NCI-H526 treated with DMSO at 0.1 percent for 48 hours (cell line): ENCODE measurements at regions not wholly inside any gene's neighbourhood (a gene's known extent, or its start where the extent isn't known, plus 50 kb on each side); places are given as distances from the start of the nearest gene placed in this dataset.

Experiments
- DNase-seq: peaks from one replicate; lab custom pipeline; 2025; lab: John Stamatoyannopoulos, UW

DNA sequence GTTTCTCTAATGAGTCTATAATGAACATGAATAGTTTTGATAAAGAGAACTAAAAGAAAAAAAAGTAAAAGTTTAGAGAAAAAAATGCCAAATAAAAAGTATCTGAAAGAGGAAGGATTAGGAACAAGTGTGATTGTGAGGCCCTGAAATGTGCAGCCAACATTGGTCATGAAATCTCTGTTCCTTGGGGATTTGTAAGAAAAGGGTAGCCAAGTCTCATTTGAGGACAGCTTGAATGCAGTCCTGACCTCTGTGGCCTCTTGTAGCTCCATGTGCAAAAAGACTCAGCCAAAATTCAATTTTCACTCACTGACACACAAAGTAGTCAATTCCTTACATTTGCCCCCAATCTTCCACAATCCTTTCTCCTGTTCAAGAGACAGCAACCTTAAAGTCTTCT is 167.9 kb downstream of the KLF12 start:
- no peak for DNase-seq

DNA sequence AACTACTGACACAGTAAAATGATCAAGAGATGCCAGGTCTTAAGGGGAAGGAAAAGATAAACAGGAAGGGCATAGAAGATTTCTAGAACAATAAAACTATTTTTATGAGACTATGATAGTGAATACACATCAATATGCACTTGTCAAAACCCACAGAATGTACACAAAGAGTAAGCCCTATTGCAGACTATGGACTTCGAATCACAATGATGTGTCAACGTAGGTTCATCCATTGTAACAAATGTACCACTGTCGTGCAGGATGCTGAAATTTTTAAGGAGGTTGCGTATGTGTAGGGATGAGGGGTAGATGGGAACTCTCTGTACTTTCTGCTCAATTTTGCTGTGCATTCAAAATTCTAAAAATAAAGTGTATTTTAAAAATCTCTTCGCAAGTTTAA is 171.9 kb downstream of the KLF12 start:
- DNase-seq: no peak

DNA sequence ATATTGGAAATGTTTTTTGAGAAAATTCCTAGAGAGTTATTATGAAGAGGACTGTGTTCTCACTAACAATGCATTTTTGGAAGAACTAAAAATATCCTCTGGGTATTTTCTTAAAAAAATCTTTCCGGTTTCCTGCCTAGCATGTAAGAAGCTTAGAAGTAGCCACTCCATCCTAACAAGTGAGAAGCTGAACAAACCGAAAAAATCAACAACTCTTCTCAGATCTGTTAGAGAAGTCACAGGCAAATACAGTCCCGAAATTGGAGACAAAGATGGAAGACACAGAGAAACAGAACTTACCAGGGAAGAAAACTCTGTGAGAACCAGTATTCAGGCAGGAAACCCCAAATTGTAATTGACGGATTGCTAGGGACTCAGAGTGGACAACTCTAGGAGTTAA is 173.0 kb downstream of the KLF12 start:
- no peak for DNase-seq

DNA sequence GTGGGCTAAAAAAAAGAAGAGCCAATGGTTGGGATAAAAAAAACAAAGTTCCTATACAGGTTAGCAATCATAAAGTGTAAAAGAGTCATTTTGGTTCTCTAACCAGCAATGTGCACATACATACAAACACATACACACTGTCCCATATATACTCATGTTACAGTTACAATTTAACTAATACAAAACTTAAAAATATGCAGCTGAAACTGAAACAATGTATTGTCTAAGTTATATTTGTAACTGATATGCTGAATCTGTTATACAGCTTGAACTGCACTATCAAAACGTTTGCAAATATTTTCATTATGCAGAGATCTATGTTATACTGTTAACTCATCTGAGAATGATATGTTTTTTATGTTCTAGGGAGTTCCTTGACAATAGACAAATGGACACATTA is 173.7 kb downstream of the KLF12 start:
- DNase-seq: no peak

DNA sequence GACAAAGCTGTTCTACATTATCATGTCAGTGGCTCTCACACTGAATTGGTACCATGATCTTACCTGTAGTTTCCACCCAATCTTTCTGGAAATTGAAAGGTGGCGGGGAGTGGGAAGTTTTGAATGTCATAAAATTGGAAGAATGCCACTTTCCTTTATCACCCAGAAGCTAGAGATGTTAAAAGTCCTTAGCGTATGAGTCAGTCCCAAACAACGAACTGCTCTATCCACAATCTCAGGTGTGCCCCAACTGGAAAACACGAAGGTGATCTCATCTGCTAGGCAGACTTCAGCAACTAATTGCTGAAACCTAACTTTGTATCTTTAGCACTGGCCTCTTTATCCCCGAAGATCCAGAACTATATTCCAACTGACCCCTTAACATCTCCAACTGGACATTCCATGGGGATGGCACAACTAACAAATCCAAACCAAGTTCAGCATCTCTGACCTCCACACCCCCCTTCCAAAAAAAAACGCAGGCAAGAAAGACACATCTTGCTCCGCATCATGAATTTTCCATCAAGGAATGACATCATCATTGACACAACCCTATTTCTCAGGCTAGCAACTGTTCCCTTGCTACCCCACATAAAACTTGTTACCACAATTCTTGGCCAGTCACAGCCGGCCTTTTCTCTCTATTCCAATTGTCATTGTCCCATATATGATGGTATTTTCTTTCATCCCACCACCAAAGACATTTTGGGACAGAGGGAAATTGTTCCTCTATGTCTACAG is 175.4 kb downstream of the KLF12 start:
- no peak for DNase-seq

DNA sequence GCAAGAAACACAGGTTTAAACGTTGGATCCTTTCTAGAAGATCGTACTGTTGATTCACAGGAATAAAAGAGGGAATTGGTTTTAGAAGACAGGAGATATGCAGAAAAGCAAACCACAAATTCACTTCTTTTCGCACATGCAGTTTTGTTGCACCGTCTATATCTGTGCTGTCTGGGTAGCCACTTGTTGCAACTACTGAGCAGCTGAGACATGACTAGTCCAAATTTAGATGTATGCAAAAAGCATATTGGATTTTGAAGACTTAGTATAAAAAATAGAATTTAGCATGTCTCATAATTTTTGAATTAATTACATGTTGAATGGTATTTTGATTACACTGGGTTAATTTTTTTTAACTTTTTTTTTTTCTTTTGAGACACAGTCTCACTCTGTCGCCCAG is 176.3 kb downstream of the KLF12 start:
- DNase-seq: no peak

DNA sequence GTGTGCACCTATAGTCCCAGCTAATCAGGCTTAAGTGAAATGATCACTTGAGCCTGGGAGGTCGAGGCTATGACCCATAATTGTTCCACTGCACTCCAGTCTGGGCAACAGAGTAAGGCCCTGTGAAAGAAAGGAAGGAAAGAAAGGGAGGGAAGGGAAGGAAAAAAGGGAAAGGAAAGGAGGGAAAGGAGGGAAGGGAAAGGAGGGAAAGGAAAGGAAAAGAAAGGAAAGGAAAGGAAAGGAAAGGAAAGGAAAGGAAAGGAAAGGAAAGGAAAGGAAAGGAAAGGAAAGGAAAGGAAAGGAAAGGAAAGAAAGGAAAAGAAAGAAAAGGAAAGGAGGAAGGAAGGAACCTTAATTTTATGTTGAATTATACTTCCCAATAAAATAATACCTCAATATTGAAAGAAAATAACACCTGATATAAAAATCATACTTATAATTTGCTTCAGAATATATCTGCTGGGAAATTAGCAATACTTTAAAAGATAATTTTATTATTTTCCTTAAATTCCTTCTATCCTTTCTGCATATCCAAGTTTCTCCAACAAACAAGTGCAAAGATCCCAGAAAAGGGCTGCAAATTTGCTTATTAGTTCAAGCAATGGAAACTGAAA is 177.3 kb downstream of the KLF12 start:
- DNase-seq: no peak

DNA sequence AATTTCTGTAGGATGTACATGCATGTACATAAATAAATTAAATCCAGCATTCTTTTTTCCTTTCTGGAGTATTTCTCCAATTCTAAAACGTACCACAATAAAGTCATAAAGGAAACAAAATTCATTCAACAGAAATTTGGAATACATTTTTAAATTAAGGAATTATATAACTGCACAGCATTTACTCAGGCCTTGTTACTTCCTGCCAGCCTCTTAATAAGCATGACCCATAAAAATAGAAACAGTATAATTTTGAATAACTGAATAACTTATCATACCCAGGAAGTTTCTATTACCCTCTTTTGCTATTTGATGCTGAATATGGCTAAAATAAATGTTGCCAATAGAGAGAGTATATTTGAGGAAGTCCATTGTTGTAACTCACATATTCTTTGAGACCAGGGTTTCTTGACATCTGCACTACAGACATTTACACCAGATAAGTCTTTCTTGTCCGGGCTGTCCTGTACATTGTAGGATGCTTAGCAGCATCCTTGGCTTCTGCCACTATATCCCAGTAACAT is 178.2 kb downstream of the KLF12 start:
- DNase-seq: no peak

DNA sequence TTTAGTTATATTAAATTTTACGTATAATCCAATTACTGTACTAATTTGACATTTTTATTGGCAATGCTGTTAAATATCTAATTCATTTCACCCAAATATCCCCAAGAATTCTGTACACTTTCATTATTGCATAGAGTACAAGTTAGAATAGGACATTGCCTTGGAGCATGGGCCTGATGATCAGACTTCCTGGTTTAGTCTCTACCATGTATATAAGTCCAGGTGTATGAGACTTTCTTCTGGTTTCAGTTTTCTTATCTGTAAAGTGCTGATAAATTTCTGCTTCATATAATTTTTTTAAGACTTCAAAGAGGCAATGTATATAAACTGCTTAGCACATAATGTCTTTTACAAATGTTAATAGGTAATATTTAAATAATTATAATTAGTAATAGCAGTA is 179.4 kb downstream of the KLF12 start:
- no peak for DNase-seq

DNA sequence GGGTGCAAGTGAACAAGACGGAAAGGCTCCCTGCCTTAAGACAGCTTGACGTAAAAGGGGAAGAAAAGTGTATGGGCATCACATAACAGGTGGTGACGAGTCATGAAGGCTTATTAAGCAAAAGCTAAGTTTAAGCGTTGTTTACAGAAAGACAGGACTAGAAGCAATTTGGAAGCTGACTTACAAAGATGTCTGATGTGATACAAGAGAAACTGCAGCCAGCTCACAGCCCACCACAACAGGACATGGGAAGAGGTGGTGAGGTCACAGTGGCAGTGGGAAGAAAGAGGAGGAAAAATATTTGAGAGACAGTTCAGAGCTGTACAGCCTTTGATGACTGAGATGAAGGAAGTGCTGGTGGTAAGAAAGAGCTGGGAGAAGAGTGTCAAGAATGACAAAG is 181.6 kb downstream of the KLF12 start:
- DNase-seq: no peak

DNA sequence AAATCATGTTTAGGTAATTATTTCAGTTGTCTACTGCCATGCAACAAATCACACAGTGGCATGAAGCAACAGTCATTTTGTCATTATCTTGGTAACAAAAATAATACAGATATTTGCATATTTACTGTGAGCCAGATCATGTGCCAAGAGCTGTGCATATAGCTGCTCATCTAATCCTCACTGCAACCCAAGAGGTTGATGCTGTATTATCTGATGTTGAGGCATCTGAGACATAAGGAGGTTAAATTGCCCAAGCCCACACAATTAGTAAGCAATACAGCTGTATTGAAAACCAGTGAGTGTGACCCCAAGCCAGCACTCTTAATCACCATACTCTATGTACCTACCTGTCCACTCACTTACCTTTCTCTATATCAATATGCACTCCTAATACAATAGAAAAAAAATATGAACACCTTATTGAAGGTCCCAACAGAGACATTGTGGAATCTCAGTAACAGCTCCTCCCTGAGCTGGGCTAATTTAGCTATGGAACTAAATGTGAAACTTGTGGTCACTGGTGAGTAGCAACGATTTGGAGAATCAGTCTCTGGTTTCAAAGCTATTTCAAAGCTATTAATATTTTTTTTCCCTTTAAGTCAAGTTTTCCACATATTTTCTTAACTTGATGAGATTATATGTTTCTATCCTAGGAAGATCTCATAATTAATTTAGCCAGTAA is 185.2 kb downstream of the KLF12 start:
- DNase-seq: no peak

DNA sequence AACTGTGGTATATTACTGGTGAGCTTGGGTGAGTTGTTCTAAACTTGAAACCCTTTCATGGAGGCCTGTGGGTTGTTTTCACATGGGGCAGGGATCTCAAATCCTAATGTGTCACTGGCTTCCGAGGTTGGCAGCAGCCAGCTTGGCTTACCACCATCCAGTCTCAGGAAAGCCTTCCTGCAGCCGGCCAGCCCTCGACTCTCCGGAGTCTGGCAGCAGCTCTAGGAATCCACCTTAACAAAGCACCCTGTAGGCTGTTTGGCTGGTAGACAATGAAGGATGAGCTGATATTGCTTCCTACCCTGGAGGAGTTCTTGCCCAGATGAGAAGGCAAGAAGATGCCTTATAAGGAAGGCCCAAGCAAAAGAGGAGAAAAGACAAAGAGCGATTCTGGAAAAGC is 188.3 kb downstream of the KLF12 start:
- DNase-seq: no peak

DNA sequence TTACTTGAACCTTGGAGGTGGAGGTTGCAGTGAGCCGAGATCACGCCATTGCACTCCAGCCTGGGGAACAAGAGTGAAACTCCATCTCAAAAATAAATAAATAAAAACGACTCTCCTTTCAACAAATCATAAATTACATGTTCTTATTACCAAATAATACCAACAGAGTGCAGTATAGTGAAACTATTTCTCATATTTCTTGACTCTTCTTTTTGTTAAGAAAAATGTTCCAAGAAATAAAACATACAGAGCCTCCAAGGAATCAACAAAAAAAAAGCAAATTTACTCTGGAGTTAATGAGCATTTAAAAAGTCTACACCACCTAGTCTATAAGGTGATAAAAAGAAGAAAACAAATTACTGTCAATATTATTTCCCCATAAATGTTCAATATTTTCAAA is 188.8 kb downstream of the KLF12 start:
- DNase-seq: no peak

DNA sequence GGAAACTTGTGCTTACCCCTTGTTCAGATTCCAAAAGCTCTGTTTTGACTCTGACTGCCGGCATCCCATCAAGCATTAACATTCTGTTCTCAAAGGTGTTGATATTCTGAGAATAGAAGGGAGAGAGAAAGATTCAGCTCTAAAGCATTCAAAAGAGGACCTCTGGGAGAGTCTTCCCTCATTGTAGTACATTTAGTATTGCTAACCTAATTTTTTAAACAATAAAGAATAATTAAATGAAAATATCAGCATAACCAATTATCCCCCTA is 190.3 kb downstream of the KLF12 start:
- no peak for DNase-seq

DNA sequence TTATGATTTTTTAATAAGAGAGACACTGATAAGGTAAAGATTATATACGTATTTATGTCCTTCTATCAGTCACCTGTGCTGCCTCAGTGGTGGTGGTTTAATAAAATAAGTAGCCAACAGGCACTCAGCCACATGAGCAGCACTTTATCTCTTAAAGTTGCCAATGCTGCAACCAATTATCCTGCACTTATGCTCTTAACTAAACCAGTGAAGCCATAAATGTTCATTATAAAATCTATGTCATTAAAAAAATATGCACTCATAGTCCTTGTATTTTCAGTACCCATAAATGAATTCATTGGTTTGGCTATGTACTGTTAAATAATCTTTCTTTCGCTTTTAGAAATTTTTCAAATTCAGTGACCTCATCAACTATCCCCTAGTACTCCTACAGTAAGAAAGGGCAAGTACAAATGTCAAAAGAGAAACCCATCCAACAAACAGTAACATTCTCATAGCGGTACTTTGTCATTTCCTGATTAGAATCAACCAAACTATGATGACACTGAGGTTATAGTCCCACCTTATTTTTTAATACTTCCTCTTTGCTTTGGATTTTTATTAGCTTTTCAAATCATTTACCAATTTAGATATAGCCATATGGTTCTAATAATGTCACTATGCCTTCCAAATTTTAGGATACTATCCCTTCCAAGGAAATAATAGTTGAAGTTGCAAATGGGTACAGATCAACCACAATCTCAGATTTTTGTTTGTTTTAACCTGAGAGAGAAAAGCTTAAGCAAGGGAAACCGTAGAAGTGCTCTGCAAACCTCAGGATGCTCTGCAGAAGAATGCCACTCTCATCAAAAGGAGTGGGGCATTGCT is 190.9 kb downstream of the KLF12 start:
- no peak for DNase-seq

DNA sequence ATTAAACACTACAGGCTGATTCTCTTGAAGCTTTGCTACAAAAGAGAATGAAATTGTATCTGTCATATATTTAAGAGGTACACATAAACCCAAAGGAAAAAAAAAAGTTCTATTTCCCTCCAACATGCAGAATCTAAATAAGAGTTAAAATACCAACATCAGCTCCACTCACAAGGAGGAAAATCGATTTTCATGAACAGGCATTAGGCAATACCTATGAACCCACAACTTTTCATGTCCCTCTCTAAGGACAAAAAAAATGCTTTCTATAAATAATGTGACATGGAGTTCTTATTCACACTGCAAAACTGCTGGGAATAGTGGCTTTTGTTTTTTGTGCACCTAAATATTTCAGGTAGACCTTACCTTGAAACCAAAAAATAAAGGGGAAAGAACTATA is 192.5 kb downstream of the KLF12 start:
- no peak for DNase-seq

DNA sequence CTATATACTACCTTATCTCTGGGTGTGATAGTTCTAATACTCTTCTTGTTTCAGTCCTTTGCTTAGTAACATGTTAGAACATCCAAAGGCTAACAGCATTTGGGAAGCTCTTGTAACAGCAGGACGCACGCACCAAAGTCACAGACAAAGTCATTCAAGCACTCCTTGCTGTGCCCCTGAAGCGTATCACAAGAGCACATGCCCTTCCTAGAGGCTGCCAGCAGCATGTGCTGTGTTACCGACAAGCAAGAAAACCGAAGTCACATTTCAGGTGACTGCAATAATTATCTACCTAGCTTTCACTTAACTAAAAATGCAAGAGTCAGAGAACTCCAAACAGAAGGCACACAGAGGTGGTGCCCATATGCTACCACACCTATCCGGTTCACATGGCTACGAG is 194.1 kb downstream of the KLF12 start:
- DNase-seq: no peak

DNA sequence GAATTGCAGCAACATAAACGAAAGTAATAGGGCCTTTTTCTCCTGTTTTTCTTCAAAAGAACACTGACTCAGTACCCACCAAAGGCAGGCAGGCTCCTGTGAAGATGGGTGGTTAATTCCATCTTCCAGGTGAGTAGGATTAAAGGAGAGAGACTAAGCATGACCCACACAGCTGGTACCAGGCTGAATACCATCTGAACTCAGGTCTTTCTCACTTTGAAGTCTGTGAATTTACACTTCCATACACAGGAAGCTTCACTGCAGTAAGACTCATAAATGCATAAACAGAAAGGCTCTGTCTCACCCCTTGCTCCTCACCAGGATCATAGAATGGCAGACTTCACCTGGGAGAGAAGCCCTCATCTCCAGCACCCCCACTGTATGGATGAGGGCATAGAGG is 194.6 kb downstream of the KLF12 start:
- no peak for DNase-seq

DNA sequence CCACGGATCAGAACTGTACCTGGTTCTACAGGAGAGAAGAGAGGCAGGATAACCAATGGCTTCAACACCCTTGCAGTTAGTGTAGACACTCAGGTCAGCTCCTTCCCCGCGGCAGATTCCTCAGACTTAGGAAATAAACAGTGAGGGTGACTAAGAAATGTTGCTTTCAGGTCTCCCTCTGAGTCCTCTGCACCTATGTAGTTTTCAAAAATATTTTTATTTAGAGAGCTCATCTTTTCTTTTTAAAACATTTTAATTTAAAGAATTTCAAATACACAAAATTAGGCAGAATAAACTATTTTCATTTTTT is 195.2 kb downstream of the KLF12 start:
- DNase-seq: no peak

DNA sequence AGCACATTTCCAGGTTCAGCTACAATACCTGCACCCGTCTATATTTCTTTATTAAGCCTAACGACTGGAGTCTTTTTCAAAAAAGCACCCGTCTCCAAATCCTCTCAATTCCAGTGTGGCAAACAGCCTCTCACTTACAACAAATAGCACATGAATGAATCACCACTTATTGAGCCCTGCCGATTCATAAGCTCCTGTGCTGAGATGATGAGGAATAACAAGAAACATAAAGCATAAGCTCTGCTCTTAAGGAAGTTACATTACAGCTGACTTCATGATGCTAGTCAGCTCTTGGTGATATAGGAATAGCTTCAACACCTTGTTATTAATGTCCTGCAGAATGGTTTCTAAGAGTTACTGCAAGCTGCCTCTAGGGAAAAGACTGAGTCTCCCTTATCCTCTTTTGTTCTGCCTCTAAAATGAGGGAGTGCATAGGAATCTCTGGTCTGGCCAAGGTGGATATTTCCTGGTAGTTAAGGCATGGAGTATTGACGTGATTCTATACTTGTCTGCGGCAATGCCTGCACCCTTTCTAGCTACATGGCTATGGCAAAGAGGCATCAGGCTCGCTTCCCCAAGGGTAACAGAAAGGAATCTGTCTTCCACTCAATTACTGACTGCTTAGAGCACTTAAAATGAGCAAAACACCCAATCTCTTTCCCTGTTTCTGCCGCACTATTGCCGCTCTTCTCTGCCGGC is 195.7 kb downstream of the KLF12 start:
- no peak for DNase-seq

DNA sequence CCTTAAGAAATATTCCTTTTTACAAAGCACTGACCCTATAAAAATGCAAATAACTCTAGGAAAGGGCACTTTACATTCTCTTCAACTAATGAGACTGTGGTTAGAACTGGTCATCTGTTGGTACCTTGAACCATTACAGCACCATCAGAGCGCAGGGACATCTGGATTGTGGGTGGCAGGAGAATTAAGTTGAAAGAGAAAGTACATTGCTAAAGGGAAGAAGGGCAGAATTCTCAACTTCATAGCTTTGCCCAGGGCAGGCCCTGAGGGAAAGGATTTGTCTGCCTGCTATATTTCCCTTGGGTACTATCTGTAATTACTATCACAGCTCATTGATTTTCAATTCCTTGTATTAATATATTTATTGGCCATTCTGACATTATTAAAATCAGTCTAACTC is 196.8 kb downstream of the KLF12 start:
- DNase-seq: no peak

DNA sequence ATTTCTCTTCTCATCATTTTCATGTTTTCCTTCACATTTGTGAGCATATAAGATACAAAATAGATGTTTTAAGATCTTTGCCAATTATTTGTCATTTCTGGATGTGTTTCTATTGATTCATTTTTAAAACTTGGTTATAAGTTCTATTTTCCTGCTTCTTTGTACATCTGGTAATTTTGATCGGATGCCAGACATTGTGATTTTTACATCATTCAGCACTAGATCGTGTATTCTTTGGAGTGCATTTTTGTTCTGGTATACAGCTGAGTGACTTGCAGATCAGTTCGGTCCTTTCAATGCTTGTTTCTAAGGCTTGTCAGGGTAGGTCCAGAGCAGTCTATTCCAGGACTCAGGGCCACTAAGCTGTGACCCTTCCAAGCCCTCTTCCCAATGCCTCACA is 198.2 kb downstream of the KLF12 start:
- no peak for DNase-seq
